ENCODE measurements at regions not wholly inside any gene's neighbourhood (a gene's known extent, or its start where the extent isn't known, plus 50 kb on each side); places are given as distances from the start of the nearest gene placed in this dataset.
A peak's percentile ranks its signal among the peaks of the same experiment; 100 is the strongest.

DNA sequence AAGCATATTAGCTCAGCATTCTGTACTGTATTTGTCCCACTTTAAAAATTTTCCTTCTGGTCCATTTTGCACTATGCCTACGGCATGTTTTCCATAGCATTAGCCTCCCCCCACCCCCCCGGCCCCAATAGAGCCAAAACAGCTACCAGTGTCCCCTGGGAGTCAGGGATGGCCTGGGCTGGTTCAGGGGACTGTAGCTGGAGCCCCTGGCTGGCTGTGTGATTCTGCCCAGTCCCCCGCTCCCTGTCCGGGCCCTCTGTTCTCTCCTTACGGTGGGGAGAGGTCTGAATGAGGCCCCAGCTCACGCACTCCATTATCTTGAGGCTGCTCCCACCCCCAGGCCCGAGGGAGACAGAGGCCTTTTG, 70.1 kb downstream of the KLF15 start:
- Histone ChIP-seq H3K4me2 (ENCODE audit: low read depth, low read length) (peak overlapping the region; percentile 78), H3K4me1 (ENCODE audit: control insufficient read depth, insufficient read depth, low read length) (peaks cover 5% of the 10 kb centered on the region), H4K91ac (ENCODE audit: insufficient read depth, low read depth, low read length) (peak overlapping the region; percentile 75), H3K4ac (ENCODE audit: low read depth, low read length) (peak overlapping the region; percentile 71), H3K79me1 (ENCODE audit: low read depth in 1 of 2, low read length in 2 of 2) (no peaks in the 10 kb centered on the region; a peak in 1 of 4 replicates), H2AFZ (replicated peaks; ENCODE audit: low read length, poor library complexity) (peak overlapping the region; percentile 92), H2BK120ac (ENCODE audit: low read depth, low read length) (peak overlapping the region; percentile 86), H3K56ac (ENCODE audit: extremely low read depth, insufficient read depth, low read length) (no peak overlapping the region), H3K9me1 (ENCODE audit: insufficient read depth, low read length) (peaks cover 7% of the 10 kb centered on the region), H3K9me3 (ENCODE audit: control insufficient read depth, insufficient read depth, low read length) (no peaks in the 10 kb centered on the region; the same call in 1 of the 2 replicates), H4K5ac (ENCODE audit: low read depth, low read length) (peak overlapping the region; percentile 87), H3K27me3 (ENCODE audit: control insufficient read depth, insufficient read depth, low read length) (peaks cover 9% of the 10 kb centered on the region), H2AK5ac (ENCODE audit: low read depth, low read length) (no peak overlapping the region), H3K23ac (ENCODE audit: low read depth, low read length) (peak overlapping the region; percentile 68; the same call in 1 of the 2 replicates), H3K36me3 (ENCODE audit: control insufficient read depth, insufficient read depth, low read length) (no peaks in the 10 kb centered on the region), H3K14ac (replicated peaks; ENCODE audit: low read depth, low read length) (peak overlapping the region; percentile 37), H4K20me1 (ENCODE audit: insufficient read depth, low read length) (no peaks in the 10 kb centered on the region), H2AK9ac (replicated peaks; ENCODE audit: low read depth, low read length, poor library complexity) (peak overlapping the region; percentile 17), H3K18ac (ENCODE audit: low read depth, low read length) (peak overlapping the region; percentile 47; the same call in 1 of the 2 replicates), H3K4me3 (ENCODE audit: insufficient read depth, low read depth, low read length) (peak overlapping the region; percentile 23; the same call in 1 of the 2 replicates), H3K27ac (ENCODE audit: insufficient read depth, low read length) (peak overlapping the region; percentile 19; the same call in 1 of the 2 replicates), H2BK20ac (ENCODE audit: low read depth, low read length) (no peak overlapping the region), H2BK5ac (ENCODE audit: low read depth, low read length, poor library complexity, severe bottlenecking) (no peak overlapping the region), H4K8ac (ENCODE audit: low read depth in 2 of 2, low read length in 2 of 2) (peak overlapping the region; percentile 82 to 89), H3K9ac (ENCODE audit: low read depth, low read length) (peak overlapping the region; percentile 57), H2BK15ac (ENCODE audit: low read depth, low read length) (no peak overlapping the region)
- DNase-seq = no peak
- in situ Hi-C loops (cut with MboI; ENCODE audit: low sequenced_read_pairs) = no loop called here
- intact Hi-C loops (cut with micrococcal nuclease) = no loop called here
- dilution Hi-C loops (cut with HindIII; ENCODE audit: low sequenced_read_pairs, unreplicated experiment) = no loop called here
- no TSS peak for BruUV-seq (replicated peaks)
- WGBS, 2 experiments (ENCODE audit: extremely low coverage in 2 of 2, insufficient read length in 1 of 2) = no CpG with 5 or more reads among the region's 7 CpGs
- TF ChIP-seq RCOR1 (IDR thresholded peaks at IDR 0.05; ENCODE audit: insufficient replicate concordance, low read length) (no peak), POLR2A (IDR thresholded peaks at IDR 0.05; ENCODE audit: low read depth, low read length) (no peak), SMC3 (IDR thresholded peaks at IDR 0.05; ENCODE audit: low read depth, low read length) (no peak), RFX5 (IDR thresholded peaks at IDR 0.05; ENCODE audit: low read depth, low read length) (no peak), MAFK (IDR thresholded peaks at IDR 0.05; ENCODE audit: low read depth, low read length) (no peak)
- TF ChIP-seq, protein P1, sequence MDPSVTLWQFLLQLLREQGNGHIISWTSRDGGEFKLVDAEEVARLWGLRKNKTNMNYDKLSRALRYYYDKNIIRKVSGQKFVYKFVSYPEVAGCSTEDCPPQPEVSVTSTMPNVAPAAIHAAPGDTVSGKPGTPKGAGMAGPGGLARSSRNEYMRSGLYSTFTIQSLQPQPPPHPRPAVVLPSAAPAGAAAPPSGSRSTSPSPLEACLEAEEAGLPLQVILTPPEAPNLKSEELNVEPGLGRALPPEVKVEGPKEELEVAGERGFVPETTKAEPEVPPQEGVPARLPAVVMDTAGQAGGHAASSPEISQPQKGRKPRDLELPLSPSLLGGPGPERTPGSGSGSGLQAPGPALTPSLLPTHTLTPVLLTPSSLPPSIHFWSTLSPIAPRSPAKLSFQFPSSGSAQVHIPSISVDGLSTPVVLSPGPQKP (IDR thresholded peaks at IDR 0.05; ENCODE audit: borderline replicate concordance, low read depth, low read length) = no peak
- TF ChIP-seq, protein P2, sequence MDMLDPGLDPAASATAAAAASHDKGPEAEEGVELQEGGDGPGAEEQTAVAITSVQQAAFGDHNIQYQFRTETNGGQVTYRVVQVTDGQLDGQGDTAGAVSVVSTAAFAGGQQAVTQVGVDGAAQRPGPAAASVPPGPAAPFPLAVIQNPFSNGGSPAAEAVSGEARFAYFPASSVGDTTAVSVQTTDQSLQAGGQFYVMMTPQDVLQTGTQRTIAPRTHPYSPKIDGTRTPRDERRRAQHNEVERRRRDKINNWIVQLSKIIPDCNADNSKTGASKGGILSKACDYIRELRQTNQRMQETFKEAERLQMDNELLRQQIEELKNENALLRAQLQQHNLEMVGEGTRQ (IDR thresholded peaks at IDR 0.05; ENCODE audit: low read depth, low read length) = no peak
- ChIA-PET CTCF (no interaction called here), POLR2A (ENCODE audit: unreplicated experiment) (interaction anchor here (1.1 kb wide), 1 partner anchor 20 kb away, joined by 6 read pairs; no protein-coding TSS in a partner anchor)
- ATAC-seq (ENCODE audit: low read depth) = peak; percentile 38

All from IMR-90 (cell line).